SJSA1 (cell line): ENCODE measurements at regions not wholly inside any gene's neighbourhood (a gene's known extent, or its start where the extent isn't known, plus 50 kb on each side); places are given as distances from the start of the nearest gene placed in this dataset.

Experiments used
- DNase-seq, 2 experiments: peaks; one replicate each; pipeline ENCODE4 v3.0.0-alpha.2; 2015 to 2020; ENCODE audit warnings: low spot score in 2 of 2, low read depth in 1 of 2
- H3K27ac ChIP-seq: fragments of 250-450 bp; sonication (Bioruptor Pico); 2 replicates; pipeline ENCODE4 v1.5.1; 2020; ENCODE audit warnings: mild to moderate bottlenecking, moderate library complexity
- H3K27me3 ChIP-seq: fragments of 250-450 bp; sonication (Bioruptor Pico); replicated peaks from 2 replicates; pipeline ENCODE4 v1.5.1; 2020; ENCODE audit warnings: mild to moderate bottlenecking, moderate library complexity
- H3K36me3 ChIP-seq: fragments of 250-450 bp; sonication (Bioruptor Pico); 2 replicates; pipeline ENCODE4 v1.5.1; 2020; ENCODE audit warnings: mild to moderate bottlenecking
- H3K4me1 ChIP-seq: fragments of 250-450 bp; sonication (Bioruptor Pico); replicated peaks from 2 replicates; pipeline ENCODE4 v1.6.1; 2021; ENCODE audit warnings: mild to moderate bottlenecking
- H3K4me3 ChIP-seq: fragments of 250-450 bp; sonication (Bioruptor Pico); 2 replicates; pipeline ENCODE4 v1.5.1; 2020; ENCODE audit warnings: mild to moderate bottlenecking
- H3K9me3 ChIP-seq: fragments of 250-450 bp; sonication (Bioruptor Pico); replicated peaks from 2 replicates; pipeline ENCODE4 v1.5.1; 2020; ENCODE audit warnings: mild to moderate bottlenecking

DNA sequence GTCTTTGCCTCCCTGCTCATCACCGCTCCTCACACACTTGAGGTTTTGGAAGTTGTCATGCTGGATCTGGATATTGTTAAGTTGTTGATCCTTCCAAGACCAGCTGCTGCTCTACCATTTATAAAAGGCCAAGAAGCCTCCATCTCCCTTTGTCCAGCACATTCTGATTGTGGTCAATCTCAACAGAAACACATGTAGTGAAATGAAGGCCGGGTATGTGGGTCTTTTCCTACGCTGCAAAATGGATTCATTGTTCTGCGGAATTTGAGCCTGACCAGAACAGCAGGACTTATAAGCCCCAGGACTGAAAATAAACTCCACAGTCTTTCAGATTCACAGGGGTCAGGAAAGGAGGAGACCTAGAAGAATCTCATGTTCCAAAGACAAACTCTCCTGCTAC is 238.4 kb downstream of the CMPK2 start:
- no peaks in the 10 kb centered on the region for H3K9me3 ChIP-seq
- DNase-seq: no peak
- H3K4me1 ChIP-seq: peaks cover 10% of the 10 kb centered on the region
- H3K27me3 ChIP-seq: no peaks in the 10 kb centered on the region
- no peaks in the 10 kb centered on the region for H3K36me3 ChIP-seq
- H3K4me3 ChIP-seq: no peak overlapping the region
- no peak overlapping the region for H3K27ac ChIP-seq

DNA sequence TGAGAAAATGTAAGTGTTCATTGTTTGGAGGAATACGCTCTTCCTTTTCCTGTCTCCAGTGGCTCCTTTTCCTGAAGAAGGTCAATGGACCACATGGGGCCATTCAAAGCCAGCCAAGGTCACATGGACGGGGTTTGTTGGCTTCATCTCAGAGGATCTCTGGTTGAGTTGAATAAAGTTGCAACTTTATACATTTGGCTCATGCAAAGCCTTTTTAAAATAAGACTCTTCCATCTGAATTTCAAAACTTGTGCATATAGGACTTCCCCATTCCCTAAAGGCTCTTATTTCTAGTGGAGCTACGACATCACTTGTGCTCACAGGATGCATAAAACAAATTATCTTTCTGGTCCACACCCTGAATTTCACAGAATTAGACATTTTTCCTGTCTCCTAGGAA is 235.5 kb downstream of the CMPK2 start:
- DNase-seq: no peak
- no peaks in the 10 kb centered on the region for H3K36me3 ChIP-seq
- no peak overlapping the region for H3K4me3 ChIP-seq
- no peak overlapping the region for H3K27ac ChIP-seq
- peaks cover 10% of the 10 kb centered on the region for H3K4me1 ChIP-seq
- no peaks in the 10 kb centered on the region for H3K27me3 ChIP-seq
- H3K9me3 ChIP-seq: no peaks in the 10 kb centered on the region

DNA sequence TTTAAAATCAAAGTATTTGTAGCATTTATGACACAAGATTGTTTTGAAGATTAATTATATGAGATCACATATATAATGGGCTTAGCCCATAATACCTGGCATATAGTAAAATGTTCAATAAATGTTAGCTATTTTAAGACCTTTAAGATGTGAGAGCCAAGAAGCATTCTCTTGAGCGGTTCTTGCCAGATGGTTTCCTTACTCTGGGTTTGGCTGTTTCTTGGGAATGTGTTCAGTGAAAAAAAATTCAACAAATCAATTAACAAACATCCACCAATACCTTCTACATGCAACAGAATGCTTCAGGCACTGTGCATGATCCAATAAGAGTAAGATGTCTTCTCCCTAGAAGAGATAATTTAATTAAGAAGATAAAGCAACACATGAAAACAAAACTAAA is 230.4 kb downstream of the CMPK2 start:
- Histone ChIP-seq H3K4me1 (no peaks in the 10 kb centered on the region), H3K36me3 (no peaks in the 10 kb centered on the region), H3K27me3 (no peaks in the 10 kb centered on the region), H3K9me3 (0 out of 2 replicates have a peak, but pooled peaks cover 2% of the 10 kb centered on the region), H3K27ac (no peak overlapping the region), H3K4me3 (no peak overlapping the region)
- DNase-seq: no peak

DNA sequence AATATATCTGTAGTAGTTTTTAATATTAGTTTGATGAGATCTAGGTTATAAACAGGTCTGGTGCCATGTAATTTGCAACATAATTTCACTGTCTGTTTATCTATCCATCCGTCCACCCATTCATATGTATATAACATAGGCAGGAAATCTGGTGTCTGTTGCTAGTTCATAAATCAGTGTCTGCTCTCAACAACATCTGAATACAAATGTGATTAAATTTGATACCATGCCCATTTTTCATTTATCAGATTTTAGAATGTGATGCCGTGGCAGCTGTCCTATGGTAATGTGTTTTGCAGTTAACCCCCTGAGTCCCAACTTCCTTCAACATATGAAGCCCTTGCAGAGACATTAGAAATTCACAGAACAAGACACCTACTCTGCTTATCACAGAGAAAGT is 228.4 kb downstream of the CMPK2 start:
- Histone ChIP-seq H3K9me3 (0 out of 2 replicates have a peak, but pooled peaks cover 5% of the 10 kb centered on the region), H3K36me3 (no peaks in the 10 kb centered on the region), H3K4me1 (no peaks in the 10 kb centered on the region), H3K27me3 (no peaks in the 10 kb centered on the region), H3K4me3 (no peak overlapping the region), H3K27ac (no peak overlapping the region)
- DNase-seq: no peak

DNA sequence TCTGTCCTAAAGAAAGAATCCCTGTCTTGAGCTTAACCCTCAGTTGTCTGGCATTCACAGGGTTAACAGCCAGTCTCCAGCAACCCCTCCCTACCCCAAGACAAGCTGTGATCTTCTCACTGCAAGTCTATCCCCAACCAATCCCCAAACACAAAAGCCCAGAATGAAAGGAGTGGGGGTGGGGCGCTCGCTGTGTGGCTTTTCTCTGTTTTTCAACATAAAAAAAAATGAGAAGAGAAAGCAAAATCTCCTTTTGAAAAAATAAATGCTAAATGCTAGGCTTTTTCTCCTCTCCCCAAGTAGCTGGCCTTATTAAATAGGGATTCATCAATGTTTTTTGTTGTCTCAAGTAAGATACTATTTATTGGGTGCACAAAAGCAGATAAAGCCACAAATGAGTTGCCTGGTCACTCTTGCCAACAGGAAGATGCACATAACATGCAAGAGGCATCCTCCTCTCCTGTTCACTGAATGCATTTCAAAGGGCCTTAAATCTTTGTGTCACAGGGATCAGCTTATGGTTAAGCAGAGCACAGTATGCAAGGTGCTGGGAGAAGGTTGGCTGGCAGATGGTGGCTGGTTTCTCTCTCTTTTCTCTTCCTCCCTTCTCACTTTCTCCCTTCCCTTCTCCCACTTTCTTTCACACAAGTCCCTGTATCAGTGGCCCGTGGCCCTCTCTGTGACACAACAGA is 225.6 kb downstream of the CMPK2 start:
- no peaks in the 10 kb centered on the region for H3K36me3 ChIP-seq
- 0 out of 2 replicates have a peak, but pooled peaks cover 5% of the 10 kb centered on the region for H3K9me3 ChIP-seq
- DNase-seq: no peak
- no peaks in the 10 kb centered on the region for H3K4me1 ChIP-seq
- no peak overlapping the region for H3K27ac ChIP-seq
- H3K27me3 ChIP-seq: no peaks in the 10 kb centered on the region
- no peak overlapping the region for H3K4me3 ChIP-seq

DNA sequence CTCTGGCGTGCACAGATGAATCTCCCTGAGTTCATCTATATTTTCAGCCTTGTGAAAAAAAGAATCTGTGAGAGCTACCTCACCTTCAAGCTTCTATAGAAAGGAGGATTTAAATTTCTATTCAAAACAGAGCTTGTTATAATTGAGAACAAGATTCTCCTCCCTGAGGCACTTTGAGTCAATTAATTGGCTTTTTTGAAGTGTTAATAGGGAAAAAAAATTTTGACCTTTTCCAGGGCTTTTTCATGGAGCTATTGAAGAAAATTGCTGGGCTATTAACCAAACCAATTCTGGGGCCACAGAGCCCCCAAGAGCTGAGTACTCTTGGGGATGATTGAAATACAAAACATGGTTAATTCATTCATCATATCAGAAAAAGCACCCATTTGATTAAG is 225.1 kb downstream of the CMPK2 start:
- H3K36me3 ChIP-seq: no peaks in the 10 kb centered on the region
- no peak overlapping the region for H3K4me3 ChIP-seq
- no peak for DNase-seq
- H3K27me3 ChIP-seq: no peaks in the 10 kb centered on the region
- no peak overlapping the region for H3K27ac ChIP-seq
- H3K4me1 ChIP-seq: no peaks in the 10 kb centered on the region
- 0 out of 2 replicates have a peak, but pooled peaks cover 5% of the 10 kb centered on the region for H3K9me3 ChIP-seq

DNA sequence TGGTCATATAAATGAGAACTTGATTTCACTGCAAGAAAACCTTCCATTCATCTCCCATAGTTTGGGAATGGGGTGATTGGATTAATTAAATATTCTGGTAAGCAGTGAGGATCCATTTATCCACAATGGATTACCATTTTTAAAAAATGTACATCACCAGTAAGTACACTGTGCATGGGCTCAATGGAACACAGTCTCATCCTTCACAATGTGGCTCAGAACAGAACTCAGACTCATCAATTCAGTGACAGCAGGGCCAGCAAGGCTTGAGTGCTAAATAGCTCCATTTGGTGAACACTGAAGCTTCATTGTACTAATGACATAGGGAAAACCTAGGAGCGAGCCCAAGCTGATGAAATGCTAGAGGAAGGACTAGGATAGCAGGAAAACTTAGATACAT is 223.8 kb downstream of the CMPK2 start:
- no peak overlapping the region for H3K4me3 ChIP-seq
- no peak for DNase-seq
- H3K4me1 ChIP-seq: no peaks in the 10 kb centered on the region
- H3K36me3 ChIP-seq: no peaks in the 10 kb centered on the region
- H3K9me3 ChIP-seq: 0 out of 2 replicates have a peak, but pooled peaks cover 5% of the 10 kb centered on the region
- no peaks in the 10 kb centered on the region for H3K27me3 ChIP-seq
- H3K27ac ChIP-seq: no peak overlapping the region

DNA sequence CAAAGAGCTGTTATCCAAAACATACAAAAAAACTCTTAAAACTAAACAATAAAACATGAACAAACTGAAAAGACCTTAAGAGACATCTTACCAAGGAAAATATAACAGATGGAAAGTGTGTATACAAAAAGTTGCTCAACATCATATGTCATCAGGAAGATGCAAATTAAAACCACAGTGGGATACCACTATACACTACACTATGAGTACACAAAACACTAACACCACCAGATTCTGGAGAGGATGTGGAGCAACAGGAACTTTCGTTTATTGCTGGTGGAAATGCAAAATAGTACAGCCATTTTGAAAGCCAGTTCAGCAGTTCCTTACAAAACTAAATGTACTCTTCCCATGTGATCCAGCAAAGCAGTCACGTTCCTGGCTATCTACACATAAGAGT is 221.4 kb downstream of the CMPK2 start:
- Histone ChIP-seq H3K27ac (no peak overlapping the region), H3K27me3 (no peaks in the 10 kb centered on the region), H3K4me1 (no peaks in the 10 kb centered on the region), H3K9me3 (0 out of 2 replicates have a peak, but pooled peaks cover 5% of the 10 kb centered on the region), H3K36me3 (no peaks in the 10 kb centered on the region), H3K4me3 (no peak overlapping the region)
- no peak for DNase-seq

DNA sequence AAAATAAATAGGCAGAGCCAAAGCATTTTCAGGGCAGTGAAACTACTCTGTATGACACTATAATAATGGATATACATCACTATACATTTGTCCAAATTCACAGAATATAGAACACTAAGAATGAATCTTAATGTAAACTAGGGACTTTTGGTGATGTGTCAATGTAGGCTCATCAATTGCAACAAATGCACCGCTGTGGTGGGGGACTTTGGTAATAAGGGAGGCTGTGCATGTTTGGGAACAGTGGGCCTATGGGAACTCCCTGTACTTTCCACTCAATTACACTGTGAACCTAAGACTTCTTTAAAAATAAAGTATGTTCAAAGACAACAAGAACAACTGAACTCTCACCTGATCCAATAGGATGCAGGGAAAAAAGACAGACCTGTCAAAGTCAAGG is 220.7 kb downstream of the CMPK2 start:
- Histone ChIP-seq H3K4me1 (no peaks in the 10 kb centered on the region), H3K4me3 (no peak overlapping the region), H3K36me3 (no peaks in the 10 kb centered on the region), H3K27me3 (no peaks in the 10 kb centered on the region), H3K27ac (no peak overlapping the region), H3K9me3 (peaks cover 5% of the 10 kb centered on the region; the same call in 1 of the 2 replicates)
- DNase-seq: no peak

DNA sequence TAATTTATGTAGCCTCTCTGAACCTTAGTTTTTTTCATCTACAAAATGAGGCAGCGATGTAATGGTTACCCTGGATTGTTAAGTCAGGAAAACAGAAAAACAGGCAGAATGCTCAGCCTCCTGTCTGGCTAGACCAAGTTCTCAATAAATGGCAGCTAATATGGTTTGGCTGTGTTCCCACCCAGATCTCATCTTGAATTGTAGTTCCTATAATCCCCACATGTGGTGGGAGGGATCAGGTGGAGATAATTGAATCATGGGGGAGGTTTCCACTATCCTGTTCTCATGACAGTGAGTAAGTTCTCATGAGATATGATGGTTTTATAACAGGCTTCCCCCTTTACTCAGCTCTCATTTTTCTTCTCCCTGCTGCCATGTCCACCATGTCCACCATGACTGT is 220.0 kb downstream of the CMPK2 start:
- peaks cover 5% of the 10 kb centered on the region; the same call in 1 of the 2 replicates for H3K9me3 ChIP-seq
- no peaks in the 10 kb centered on the region for H3K4me1 ChIP-seq
- H3K27me3 ChIP-seq: no peaks in the 10 kb centered on the region
- no peaks in the 10 kb centered on the region for H3K36me3 ChIP-seq
- no peak overlapping the region for H3K4me3 ChIP-seq
- no peak for DNase-seq
- H3K27ac ChIP-seq: no peak overlapping the region

DNA sequence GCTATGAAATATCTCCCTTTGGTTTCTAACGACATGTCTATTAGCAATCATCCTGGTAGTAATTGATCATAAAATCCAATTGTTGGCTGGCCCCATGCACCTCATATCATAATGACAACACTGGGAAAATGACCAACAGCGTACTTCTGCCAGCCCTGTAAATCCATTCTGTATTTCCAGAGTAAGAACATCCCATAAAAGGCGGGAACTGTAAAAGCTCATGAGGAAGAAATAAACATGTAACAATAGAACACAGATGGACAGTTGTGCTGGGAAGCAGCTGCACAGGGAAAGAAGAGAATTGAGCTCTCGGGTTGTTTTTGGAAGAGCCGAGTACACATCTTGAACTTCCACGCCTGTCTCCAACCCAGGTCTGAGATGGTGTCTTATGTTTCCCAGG is 218.7 kb downstream of the CMPK2 start:
- DNase-seq: no peak
- Histone ChIP-seq H3K4me3 (no peak overlapping the region), H3K36me3 (no peaks in the 10 kb centered on the region), H3K9me3 (peaks cover 2% of the 10 kb centered on the region; the same call in 1 of the 2 replicates), H3K27ac (no peak overlapping the region), H3K27me3 (no peaks in the 10 kb centered on the region), H3K4me1 (no peaks in the 10 kb centered on the region)

DNA sequence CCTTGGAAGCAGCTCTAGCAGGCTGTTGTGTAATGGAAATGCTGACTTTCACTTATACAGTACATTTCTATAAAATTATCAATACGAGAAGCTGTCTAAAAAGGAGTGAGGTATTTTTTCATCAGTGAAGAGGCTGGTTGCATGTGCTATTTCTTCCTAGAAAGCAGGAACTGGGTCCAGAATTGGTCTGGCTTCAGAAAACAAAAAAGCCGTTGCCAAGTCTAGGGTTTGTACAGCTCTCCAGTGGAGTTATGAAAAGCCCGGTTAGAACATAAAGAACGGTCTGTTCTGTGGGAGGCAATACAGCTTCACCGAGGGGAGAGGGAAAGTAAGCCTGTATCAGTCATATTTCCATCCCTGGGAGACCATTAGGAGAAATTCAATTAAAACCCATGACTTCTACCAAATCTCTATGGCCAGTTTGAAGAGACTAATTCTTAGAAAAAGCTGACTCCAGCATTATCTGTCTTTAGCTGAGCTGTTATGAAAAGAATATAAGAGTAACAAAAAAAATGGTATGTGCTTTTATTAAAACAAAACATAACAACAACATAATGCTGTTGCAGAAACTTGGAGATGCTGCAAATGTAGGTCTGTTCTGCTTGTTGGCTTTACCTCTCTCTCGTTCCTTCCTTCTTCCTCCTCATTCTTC is 217.0 kb downstream of the CMPK2 start:
- Histone ChIP-seq H3K9me3 (peaks cover 4% of the 10 kb centered on the region; the same call in 1 of the 2 replicates), H3K4me1 (no peaks in the 10 kb centered on the region), H3K36me3 (no peaks in the 10 kb centered on the region), H3K27me3 (no peaks in the 10 kb centered on the region), H3K4me3 (no peak overlapping the region), H3K27ac (no peak overlapping the region)
- no peak for DNase-seq

DNA sequence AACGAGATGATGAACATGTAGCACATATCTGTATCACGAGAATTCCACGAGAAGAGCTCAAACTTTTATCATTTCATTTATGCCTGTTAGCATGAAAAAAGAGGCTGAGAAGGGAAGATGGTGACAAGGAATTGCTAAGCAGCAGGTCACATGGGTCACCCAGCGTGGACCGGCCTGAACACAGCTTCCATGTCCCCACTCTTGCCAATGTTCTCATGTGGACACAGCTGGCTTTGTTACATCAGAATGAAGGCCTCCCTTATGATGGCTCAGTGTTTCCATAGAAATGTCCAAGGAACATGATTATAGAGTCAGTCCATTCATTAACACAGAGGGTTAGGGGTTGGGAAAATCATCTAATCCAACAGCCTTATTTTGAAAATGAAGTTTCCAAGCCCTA is 215.4 kb downstream of the CMPK2 start:
- H3K36me3 ChIP-seq: no peaks in the 10 kb centered on the region
- no peak overlapping the region for H3K27ac ChIP-seq
- peaks cover 4% of the 10 kb centered on the region; the same call in 1 of the 2 replicates for H3K9me3 ChIP-seq
- no peak for DNase-seq
- no peaks in the 10 kb centered on the region for H3K4me1 ChIP-seq
- H3K4me3 ChIP-seq: no peak overlapping the region
- no peaks in the 10 kb centered on the region for H3K27me3 ChIP-seq

DNA sequence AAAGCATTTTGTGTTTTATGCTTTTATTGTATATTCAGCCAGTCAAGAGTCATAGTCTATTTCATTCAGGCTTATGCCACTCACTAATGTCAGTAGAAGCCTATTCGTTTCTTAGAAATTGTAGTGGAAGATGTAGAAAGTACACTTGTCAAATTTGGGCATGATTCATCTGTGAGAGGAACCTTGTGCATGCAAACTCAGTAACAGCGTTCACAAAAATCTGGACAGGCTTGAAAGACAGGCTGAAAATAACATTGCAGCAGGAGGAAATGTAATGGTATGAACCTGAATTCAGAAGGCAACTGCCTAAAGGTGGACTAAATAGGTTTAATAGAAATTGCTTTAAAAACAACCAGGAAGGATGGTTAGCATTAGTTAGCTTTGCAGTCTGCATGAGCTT is 213.5 kb downstream of the CMPK2 start:
- Histone ChIP-seq H3K9me3 (peaks cover 4% of the 10 kb centered on the region; the same call in 1 of the 2 replicates), H3K27ac (no peak overlapping the region), H3K27me3 (no peaks in the 10 kb centered on the region), H3K4me3 (no peak overlapping the region), H3K4me1 (no peaks in the 10 kb centered on the region), H3K36me3 (no peaks in the 10 kb centered on the region)
- DNase-seq: no peak
